ENCODE measurements at regions not wholly inside any gene's neighbourhood (a gene's known extent, or its start where the extent isn't known, plus 50 kb on each side); places are given as distances from the start of the nearest gene placed in this dataset.

GRCh38 chr4:24104158-24104565, 214.3 kb upstream of the PPARGC1A start:
- no peak overlapping the region for H3K27ac Mint-ChIP-seq
- ATAC-seq: no peak
- no peak overlapping the region for H3K4me3 Mint-ChIP-seq
- H3K4me1 Mint-ChIP-seq: no peaks in the 10 kb centered on the region
- H3K36me3 Mint-ChIP-seq: no peaks in the 10 kb centered on the region
- peaks cover 4% of the 10 kb centered on the region for H3K9me3 Mint-ChIP-seq
- no peaks in the 10 kb centered on the region for H3K27me3 Mint-ChIP-seq

- Mint-ChIP-seq H3K4me3 (no peak overlapping the region), H3K4me1 (no peaks in the 10 kb centered on the region), H3K9me3 (peaks cover 2% of the 10 kb centered on the region), H3K27ac (no peak overlapping the region), H3K36me3 (no peaks in the 10 kb centered on the region), H3K27me3 (no peaks in the 10 kb centered on the region)
- ATAC-seq: no peak
Observed at GRCh38 chr4:24103434-24104157, 213.7 kb upstream of the PPARGC1A start.

- Mint-ChIP-seq H3K4me3 (no peak overlapping the region), H3K4me1 (no peaks in the 10 kb centered on the region), H3K27ac (no peak overlapping the region), H3K9me3 (peaks cover 2% of the 10 kb centered on the region), H3K27me3 (no peaks in the 10 kb centered on the region), H3K36me3 (no peaks in the 10 kb centered on the region)
- ATAC-seq: no peak
Observed at GRCh38 chr4:24102621-24103020, 212.8 kb upstream of the PPARGC1A start.

- Mint-ChIP-seq H3K4me3 (no peak overlapping the region), H3K9me3 (peaks cover 2% of the 10 kb centered on the region), H3K27ac (no peak overlapping the region), H3K36me3 (no peaks in the 10 kb centered on the region), H3K4me1 (no peaks in the 10 kb centered on the region), H3K27me3 (no peaks in the 10 kb centered on the region)
- ATAC-seq: no peak
Observed at GRCh38 chr4:24096603-24097002, 206.8 kb upstream of the PPARGC1A start.

GRCh38 chr4:24094726-24095125, 204.9 kb upstream of the PPARGC1A start:
- Mint-ChIP-seq H3K9me3 (peaks cover 2% of the 10 kb centered on the region), H3K4me3 (no peak overlapping the region), H3K27me3 (no peaks in the 10 kb centered on the region), H3K27ac (no peak overlapping the region), H3K36me3 (no peaks in the 10 kb centered on the region), H3K4me1 (no peaks in the 10 kb centered on the region)
- ATAC-seq: no peak

- H3K27ac Mint-ChIP-seq: no peak overlapping the region
- no peaks in the 10 kb centered on the region for H3K27me3 Mint-ChIP-seq
- no peaks in the 10 kb centered on the region for H3K4me1 Mint-ChIP-seq
- H3K9me3 Mint-ChIP-seq: peaks cover 2% of the 10 kb centered on the region
- H3K4me3 Mint-ChIP-seq: no peak overlapping the region
- no peak for ATAC-seq
- no peaks in the 10 kb centered on the region for H3K36me3 Mint-ChIP-seq
Observed at GRCh38 chr4:24093446-24093845, 203.6 kb upstream of the PPARGC1A start.

- Mint-ChIP-seq H3K4me3 (no peak overlapping the region), H3K36me3 (no peaks in the 10 kb centered on the region), H3K27ac (no peak overlapping the region), H3K4me1 (no peaks in the 10 kb centered on the region), H3K27me3 (no peaks in the 10 kb centered on the region), H3K9me3 (peaks cover 2% of the 10 kb centered on the region)
- no peak for ATAC-seq
Observed at GRCh38 chr4:24091639-24092233, 201.9 kb upstream of the PPARGC1A start.

- Mint-ChIP-seq H3K9me3 (no peaks in the 10 kb centered on the region), H3K27ac (no peak overlapping the region), H3K36me3 (no peaks in the 10 kb centered on the region), H3K4me3 (no peak overlapping the region), H3K4me1 (no peaks in the 10 kb centered on the region), H3K27me3 (no peaks in the 10 kb centered on the region)
- ATAC-seq: no peak
Observed at GRCh38 chr4:24089851-24090534, 200.1 kb upstream of the PPARGC1A start.

GRCh38 chr4:24080871-24081270, 191.0 kb upstream of the PPARGC1A start:
- no peak for ATAC-seq
- no peaks in the 10 kb centered on the region for H3K36me3 Mint-ChIP-seq
- H3K4me1 Mint-ChIP-seq: no peaks in the 10 kb centered on the region
- H3K4me3 Mint-ChIP-seq: no peak overlapping the region
- H3K27me3 Mint-ChIP-seq: no peaks in the 10 kb centered on the region
- peaks cover 8% of the 10 kb centered on the region for H3K9me3 Mint-ChIP-seq
- no peak overlapping the region for H3K27ac Mint-ChIP-seq

GRCh38 chr4:24078347-24078962, 188.6 kb upstream of the PPARGC1A start:
- Mint-ChIP-seq H3K9me3 (peaks cover 12% of the 10 kb centered on the region), H3K36me3 (no peaks in the 10 kb centered on the region), H3K27me3 (no peaks in the 10 kb centered on the region), H3K27ac (no peak overlapping the region), H3K4me3 (no peak overlapping the region), H3K4me1 (no peaks in the 10 kb centered on the region)
- no peak for ATAC-seq

- H3K9me3 Mint-ChIP-seq: peaks cover 12% of the 10 kb centered on the region
- no peak overlapping the region for H3K27ac Mint-ChIP-seq
- no peaks in the 10 kb centered on the region for H3K36me3 Mint-ChIP-seq
- ATAC-seq: no peak
- H3K4me3 Mint-ChIP-seq: no peak overlapping the region
- no peaks in the 10 kb centered on the region for H3K4me1 Mint-ChIP-seq
- no peaks in the 10 kb centered on the region for H3K27me3 Mint-ChIP-seq
Observed at GRCh38 chr4:24076811-24077210, 187.0 kb upstream of the PPARGC1A start.

- Mint-ChIP-seq H3K27ac (no peak overlapping the region), H3K9me3 (peaks cover 9% of the 10 kb centered on the region), H3K36me3 (no peaks in the 10 kb centered on the region), H3K4me1 (no peaks in the 10 kb centered on the region), H3K4me3 (no peak overlapping the region), H3K27me3 (no peaks in the 10 kb centered on the region)
- ATAC-seq: no peak
Observed at GRCh38 chr4:24073948-24074347, 184.1 kb upstream of the PPARGC1A start.

GRCh38 chr4:24071612-24072372, 181.9 kb upstream of the PPARGC1A start:
- Mint-ChIP-seq H3K27ac (no peak overlapping the region), H3K4me1 (no peaks in the 10 kb centered on the region), H3K27me3 (no peaks in the 10 kb centered on the region), H3K36me3 (no peaks in the 10 kb centered on the region), H3K4me3 (no peak overlapping the region), H3K9me3 (peaks cover 9% of the 10 kb centered on the region)
- ATAC-seq: no peak

- Mint-ChIP-seq H3K9me3 (no peaks in the 10 kb centered on the region), H3K27ac (no peak overlapping the region), H3K27me3 (no peaks in the 10 kb centered on the region), H3K4me3 (no peak overlapping the region), H3K4me1 (no peaks in the 10 kb centered on the region), H3K36me3 (no peaks in the 10 kb centered on the region)
- ATAC-seq: no peak
Observed at GRCh38 chr4:24070117-24070516, 180.3 kb upstream of the PPARGC1A start.

Data from stimulated activated memory B cell treated with anti-CD40 and anti-IgM and Interleukin-4, amounts not matched to agents 10 μg/mL and 1 μg/mL and 100 μg/mL, for 72 hours (primary cell).